Activated gamma-delta T cell (primary cell): ENCODE measurements at regions not wholly inside any gene's neighbourhood (a gene's known extent, or its start where the extent isn't known, plus 50 kb on each side); places are given as distances from the start of the nearest gene placed in this dataset.
"Not testable (repeated sequence)": the region's sequence is repeated elsewhere in the genome, so short reads cannot be mapped to it uniquely, and the experiment has no call there.

ENCODE experiments used
- DNase-seq: peaks from one replicate; lab custom pipeline; 2025; lab: John Stamatoyannopoulos, UW

DNA sequence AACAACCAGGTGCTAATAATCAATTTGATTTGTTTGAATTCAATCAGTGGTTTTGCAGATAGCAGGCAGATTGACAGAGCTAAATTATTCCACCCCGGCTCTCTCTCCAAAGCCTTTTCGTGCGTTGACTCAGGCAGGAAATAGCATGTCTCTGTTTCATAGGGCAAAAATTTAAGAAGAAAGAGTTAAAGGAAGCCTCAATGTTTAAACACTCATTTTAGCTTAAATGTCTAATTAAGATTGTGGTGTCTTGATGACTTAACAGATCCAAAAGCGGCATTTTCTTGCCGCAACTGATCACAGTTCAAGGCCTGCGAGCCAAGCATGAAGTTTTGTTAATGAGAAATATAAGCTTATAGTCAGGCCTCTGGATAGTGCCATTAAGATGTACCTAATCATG is 1051.1 kb upstream of the AUTS2 start:
- no peak for DNase-seq

DNA sequence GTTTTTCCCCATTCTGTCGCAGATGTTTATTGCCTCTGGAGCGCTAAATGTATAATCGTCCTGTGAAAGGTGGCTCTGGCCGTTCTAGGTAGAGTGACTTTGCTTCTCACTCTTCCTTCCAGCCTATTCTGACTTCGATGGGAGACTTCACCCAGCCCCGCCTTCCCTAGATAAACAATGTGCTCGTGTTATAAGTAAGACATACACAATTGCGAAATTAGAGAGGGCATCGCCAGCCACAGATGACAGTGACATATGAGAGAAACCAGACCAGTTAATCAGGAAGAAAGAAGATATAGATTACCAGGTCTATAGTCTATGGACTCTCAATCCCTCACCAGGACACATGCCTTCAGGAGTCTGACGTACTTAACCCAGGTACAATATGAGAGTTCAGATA is 1050.5 kb upstream of the AUTS2 start:
- DNase-seq = no peak

DNA sequence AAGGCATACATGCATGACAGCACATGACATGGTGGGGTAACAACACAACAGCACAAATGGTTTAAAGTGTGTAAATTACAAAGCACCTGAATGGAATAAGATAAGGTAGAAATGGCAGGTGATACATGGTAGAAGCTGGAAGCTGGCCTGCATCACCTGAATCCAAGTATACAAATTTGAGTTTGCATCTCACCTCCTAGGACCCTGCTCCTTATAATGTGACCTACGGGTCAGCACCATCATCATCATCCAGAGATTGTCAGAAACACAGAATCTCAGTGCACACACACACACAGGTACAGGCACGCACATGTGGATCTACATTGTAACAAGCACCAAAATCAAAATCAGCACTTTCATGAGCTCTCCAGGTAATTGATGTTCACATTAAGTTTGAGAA is 1048.2 kb upstream of the AUTS2 start:
- no peak for DNase-seq

DNA sequence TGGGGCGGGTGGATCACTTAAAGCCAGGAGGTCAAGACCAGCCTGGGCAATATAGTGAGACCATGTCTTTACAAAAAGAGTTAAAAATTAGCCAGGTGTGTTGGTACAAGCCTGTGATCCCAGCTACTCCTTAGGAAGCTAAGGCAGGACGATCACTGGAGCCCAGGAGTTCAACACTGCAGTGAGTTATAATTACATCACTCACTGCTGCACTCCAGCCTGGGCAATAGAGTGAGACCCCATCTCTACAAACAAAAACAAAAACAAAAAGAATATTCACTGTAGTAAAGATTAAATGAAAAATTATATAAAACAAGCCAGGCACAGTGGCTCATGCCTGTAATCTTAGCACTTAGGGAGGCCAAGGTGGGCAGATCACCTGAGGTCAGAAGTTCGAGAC is 1047.6 kb upstream of the AUTS2 start:
- no peak for DNase-seq

DNA sequence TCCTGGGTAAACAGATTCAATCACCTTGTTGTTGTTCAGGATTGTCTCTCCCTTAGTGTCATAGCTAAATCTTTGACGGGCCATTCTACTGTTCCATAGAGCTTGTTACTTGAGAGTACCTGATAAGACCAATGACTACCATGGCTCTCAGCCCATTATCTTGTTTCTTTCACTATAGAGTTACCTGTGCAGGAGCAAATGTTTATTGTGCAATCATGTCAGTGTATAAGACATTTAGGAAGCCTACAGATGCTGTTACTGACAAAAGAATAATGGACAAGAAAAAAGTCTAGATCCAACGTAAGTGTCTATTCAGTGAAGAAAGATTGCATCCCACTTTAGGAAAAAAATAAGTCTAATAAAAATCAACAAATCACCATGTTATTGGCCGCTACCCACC is 1041.7 kb upstream of the AUTS2 start:
- DNase-seq = no peak

DNA sequence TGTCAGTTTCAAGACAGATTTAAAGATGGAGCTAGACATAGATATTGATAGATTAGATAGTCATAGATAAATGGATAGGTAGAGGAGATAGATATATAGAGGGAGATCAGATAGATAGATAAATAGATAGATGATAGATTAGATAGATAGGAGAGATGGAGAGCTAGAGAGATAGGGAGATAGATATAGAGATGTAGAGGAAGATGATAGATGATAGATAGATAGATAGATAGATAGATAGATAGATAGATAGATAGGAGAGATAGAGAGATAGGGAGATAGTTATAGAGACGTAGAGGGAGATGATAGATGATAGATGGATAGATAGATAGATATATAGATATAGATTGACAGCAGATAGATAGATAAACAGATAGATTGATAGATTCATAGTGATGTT is 1038.8 kb upstream of the AUTS2 start:
- DNase-seq = no peak

DNA sequence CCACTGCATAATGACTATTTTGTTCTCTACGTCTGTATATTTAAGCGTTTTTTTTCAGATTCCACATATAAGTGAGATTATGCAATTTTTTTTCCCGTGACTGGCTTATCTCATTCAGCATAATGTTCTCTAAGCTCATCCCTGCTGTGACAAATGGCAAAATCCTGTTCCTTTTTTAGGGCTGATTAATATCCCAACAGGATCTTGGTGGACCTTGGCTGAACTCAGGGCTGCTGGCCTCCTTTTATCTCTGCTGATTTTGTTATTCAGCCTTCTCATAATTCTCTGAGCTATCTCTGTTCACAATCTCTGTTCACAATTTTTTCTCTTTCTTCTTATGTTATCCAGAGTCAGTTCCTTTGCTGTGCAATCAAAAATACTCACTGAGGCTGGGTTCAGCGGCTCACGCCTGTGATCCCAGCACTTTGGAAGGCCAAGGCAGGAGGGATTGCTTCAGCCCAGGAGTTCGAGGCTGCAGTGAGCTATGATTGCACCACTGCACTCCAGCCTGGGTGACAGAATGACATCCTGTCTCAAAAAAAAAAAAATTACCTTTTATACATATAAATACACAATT is 1035.9 kb upstream of the AUTS2 start:
- DNase-seq = no peak

DNA sequence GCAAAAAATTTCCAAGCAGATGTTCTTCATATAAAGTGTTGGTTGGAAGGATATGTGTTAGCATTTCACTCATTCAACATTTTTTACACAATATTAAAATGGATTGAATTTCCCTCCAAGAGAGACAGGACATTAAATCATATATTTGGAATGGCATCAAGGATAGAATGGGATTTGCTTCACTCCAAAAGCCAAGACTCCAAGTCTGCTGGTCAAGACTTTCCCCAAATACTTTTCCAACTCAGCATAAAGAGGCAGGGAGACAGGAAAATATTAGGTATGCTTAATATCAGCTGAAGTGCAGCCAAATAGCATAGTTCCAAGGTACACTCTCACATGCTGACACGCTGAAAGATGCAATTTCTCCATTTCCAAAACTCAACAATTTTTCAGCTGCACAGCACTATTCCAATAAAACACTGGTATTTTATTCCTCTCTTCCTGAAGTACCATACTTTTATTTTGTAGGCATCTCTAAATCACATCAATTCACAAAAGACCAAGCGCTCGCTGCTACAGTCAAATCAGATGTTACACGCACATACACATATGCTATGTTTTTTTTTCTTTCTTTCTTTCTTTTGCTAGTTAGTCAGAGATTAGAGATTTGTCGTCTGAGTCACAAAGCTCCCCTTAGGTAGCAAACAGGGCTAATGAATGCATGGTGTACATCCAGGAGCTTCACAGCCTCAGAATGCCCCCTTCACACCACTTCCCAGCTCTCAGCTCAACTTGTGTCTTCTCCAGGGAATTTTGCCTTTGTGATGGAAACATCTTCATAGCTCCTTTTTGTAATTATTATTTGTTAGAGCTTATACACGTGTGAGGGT is 1033.8 kb upstream of the AUTS2 start:
- no peak for DNase-seq

DNA sequence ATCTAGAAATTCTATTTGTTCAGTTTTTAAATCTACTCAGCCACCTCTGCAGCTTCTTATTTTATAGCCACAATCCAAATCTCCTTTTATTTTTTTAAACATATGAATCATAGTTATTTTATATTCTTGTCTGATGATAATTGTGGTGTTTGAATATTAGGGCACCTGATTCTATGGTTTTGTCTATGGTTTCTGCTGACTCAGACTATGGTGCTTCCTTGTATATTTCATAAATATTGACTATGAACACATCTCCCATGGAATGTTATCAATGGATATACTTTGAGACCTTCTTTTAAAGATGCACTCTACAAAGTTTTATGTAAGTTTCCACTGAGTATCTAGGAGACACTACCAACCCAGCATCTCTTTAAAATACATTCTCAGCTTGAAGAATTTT is 1027.0 kb upstream of the AUTS2 start:
- no peak for DNase-seq

DNA sequence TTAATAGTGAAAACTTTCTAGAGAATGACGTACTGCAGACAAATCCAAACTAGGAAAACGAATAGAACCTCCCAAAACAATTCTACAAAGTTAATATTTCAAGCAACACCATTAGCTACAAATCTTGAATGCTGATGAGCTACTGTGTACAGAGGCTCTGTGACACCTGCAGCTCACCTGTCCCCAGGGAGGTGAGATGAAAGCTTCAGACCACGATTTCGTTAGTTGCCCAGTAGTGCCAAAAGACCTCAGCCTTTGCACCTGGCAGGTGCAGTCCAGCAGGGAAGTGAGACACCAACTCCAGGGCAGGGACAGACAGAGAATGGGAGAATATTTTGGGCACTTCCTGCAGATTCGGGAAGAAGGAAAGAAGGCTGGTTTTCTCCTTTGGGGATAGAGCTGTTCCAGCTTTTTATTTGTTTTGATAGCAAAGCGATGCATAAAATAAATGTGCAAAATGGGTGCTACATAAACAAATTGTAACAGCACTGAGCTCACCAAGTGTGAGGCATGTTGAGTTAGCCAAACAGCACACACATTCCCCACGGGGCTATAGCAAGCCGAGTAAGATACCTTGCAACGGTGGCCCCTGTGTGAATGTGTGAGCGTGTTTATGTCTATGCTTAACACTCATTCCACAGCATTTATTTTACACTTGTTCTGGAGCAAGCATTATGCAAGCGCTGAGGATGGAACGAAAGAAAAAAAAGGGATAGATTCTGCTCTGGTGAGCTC is 1024.8 kb upstream of the AUTS2 start:
- no peak for DNase-seq

DNA sequence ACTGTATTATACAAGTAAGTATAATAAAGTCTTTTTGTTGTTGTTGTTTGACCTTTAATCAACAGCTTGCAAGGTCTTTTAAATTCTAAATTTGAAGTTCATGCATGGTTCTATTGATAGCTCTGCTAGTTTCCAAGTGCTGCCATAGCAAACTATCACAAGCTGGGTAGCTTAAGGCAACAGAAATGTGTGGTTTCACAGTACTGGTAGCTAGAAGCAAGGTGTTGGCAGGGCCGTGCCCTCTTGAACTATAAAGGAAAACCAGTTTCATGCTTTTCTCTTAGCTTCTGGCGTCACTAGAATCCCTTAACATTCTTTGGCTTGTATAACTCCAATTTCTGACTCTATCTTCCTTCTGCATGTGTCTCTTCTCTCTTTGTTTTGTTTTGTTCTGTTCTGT is 1021.9 kb upstream of the AUTS2 start:
- no peak for DNase-seq

DNA sequence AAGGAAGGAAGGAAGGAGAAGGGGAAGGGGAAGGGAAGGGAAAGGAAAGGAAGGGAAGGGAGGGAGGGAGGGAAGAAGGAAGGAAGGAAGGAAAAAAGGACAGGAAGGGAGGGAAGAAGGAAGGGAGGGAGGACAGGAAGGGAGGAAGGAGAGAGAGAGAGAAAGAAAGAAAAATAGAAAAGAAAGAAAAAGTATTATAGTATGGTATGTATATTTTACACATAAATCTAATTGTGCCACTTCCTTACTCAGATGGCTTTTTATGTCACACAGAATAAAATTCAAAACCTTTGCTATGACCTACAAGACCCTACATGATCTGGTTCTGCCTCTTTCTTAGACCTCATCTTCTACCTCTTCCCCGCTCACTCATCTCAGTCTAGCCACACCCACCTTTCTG is 1016.9 kb upstream of the AUTS2 start:
- DNase-seq = no peak

DNA sequence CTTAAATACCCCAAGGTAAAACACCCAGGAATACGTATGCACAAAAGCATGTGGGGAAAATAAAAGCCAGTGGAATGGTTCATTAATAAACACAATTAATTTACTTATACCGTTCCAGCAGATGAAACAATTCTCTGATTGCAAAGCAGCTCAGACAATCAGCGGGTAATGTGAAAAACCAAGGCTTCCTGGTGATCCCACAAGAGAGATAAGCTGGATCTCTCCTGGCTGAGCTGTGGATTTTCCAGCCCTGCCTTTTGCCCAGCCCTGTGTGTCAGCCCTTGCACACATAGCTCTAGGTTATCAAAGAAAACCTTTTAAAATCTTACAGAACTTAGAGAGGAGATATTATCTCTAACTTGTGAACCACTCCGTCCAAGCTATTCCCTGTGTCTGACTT is 1010.7 kb upstream of the AUTS2 start:
- no peak for DNase-seq

DNA sequence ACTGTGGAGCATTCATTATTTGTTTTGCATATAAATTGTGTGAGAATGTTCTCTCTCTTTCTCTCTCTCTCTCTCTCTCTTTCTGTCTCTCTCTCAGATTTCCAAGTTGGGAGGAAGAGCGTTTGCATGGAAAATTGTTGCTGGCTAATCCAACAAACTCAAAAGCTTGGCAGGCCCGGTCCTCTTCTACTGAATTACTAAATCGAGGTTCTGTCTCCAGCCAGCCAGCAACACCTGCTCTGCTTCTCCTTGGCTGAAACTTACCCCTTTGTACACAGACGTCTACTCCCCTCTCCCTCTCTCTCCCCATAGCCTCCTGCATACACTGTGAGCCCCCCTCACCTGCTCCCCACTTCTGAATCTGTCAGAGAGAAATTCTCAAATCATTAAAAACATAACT is 996.4 kb upstream of the AUTS2 start:
- DNase-seq = no peak

DNA sequence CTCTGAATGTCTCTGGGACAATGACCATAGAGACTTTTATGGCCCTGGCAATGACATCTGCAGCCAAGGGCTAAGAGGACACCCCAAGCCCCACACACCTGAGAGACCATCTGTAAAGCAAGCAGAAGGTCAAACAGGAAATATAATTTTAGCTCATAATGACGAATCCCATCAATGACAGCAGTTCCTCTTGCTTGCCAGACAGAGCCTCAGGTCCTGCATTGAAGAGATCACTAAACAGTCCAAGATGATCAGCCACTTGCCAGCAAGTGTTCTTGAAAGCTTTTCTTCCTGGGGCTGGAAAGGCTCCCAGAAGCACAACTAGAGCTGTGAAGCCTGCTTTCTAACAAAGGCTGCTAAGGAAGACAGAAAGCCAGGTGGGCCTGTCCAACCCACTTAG is 993.7 kb upstream of the AUTS2 start:
- no peak for DNase-seq

DNA sequence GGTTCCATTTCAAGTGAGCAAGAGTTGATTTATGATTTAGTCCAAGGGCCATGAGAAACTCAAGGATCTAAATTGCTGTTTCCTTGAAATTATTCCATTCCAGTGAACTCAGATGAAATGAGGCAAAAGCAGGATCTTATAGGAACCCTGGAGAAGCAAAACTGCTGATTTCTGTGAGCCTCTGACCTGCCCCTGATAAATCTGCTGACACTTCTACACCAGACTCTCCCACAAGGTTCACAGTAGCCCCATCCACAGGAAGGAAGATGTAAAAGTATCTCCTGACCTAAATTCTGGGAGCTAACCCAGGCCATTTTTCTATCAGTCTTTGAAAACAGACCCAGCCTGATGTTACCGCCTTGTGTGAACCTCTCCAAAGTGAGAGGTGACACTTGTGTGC is 987.6 kb upstream of the AUTS2 start:
- no peak for DNase-seq

DNA sequence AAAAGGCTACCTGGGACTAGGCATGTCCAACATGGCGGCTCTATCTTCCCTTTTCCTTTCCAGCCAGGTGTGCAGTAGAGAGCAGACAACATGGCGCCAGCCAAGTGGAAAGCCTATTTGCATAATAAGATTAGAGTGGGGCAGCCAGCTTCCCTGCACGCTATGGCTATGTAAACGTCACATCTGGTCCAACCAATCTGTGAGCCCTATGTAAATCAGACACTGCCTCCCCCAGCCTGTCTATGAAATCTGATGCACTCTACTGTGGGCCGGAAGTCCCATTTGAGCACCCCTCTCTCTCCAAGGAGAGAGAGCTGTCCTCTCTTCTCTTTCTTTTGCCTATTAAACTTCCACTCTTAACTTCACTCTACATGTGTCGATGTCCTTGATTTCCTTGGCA is 984.9 kb upstream of the AUTS2 start:
- no peak for DNase-seq

DNA sequence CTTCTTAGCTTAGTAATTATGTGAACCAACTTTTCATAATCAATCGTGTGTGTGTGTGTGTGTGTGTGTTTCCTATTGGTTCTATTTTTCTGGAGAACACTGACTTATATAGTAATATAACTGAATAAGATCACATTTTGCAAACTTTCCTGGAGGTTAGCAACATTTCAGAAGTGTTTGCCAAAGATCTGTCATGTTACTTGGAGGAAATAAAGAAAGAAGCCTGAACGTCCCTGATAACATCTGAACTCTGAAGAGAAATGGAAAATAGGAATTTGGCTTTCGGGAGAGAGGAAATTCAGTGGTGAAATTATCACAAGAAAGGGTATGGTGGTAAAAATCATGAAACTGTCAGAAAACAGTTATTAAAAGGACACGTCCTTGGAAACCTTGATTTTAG is 984.4 kb upstream of the AUTS2 start:
- no peak for DNase-seq

DNA sequence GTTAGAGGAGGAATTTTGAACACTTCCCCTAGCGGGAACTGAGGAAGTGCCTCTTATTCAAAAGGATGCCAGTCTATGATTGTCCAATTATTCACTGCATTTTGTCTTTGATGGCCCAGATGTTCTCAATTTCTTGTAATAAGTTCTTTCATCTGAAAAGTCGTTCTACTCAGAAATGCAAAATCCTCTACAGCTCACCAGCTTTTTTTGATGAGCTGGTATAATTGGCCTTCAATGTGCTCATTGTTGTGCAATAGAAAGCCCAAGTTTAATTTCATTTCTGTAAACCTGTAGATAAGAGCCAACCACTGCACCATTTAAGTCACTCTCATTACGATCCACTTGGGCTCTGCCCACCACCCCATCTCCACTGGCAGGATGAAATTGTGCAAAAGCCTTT is 978.7 kb upstream of the AUTS2 start:
- no peak for DNase-seq

DNA sequence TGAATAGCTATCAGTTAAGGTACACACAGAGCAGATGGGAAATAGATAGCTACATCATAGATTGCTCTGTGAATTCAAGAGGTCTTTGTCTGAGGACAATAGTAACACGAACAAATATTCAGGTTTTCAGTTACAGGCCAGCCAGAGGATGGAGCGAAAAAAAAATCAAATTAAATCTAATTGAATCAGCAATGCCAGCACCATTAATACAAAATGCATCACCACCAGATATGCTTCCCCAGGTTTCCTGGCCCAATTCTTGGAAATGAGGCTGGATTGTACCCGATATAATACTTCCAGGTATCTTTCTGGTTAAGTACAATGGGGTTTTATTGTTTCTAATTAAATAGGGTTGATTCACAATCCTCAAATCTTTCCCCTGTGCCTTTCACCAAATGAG is 975.8 kb upstream of the AUTS2 start:
- DNase-seq = no peak

DNA sequence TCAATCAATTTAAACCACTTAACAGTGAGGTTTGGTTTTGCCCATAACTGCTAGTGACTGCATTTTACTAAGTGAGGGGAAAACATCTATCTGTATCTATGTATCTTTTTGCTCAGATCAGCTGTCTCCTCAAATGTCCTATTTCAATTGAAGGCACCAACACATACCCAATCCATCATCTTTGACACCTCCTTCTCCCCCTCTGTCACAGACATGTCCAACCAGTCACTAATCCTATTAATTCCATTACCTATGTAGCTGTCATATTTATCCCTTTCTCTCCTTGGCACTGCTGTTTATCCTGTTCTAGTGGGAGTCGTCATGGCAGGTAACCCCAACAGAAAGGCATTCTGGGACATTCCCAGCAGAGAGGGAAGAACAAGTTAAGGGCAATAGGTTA is 975.2 kb upstream of the AUTS2 start:
- no peak for DNase-seq

DNA sequence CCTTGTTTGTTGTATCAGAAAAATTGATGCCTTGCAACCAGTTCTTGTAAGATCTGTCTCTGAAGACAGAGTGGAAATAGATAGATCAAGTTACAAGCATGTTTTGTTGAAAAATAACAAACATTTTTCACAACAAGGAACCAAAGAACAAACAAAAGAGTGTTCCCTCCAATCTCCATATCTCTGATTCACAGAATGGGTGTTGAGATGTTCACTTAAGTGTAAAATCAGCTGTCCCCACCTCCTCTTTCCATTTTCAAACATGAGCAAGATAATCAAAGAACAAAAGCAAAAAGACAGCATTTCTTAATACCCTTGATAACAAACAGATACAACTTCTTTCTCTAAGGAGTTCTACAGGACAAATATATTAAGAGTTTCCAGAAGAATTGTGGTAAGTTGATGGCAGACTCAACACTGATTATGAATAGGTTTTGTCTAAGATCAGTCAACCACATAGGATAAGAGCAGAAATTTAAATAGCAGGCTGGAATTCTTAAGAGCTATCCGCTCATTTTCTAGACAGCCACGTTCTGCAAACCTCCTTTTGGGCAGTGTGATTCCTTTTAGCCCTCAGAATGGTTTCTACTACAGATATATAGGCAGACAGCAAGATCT is 970.9 kb upstream of the AUTS2 start:
- no peak for DNase-seq

DNA sequence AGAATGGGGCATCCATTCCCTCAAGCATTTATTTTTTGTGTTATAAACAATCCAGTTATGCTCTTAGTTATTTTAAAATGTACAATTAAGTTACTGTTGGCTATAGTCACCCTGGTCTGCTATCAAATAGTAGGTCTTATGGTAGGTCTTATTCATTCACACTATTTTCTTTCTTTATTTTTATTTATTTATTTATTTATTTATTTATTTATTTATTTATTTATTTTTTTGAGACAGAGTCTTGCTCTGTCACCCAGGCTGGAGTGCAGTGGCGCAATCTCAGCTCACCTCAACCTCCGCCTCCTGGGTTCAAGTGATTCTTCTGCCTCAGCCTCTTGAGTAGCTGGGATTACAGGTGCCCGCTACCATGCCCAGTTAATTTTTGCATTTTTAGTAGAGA is 967.4 kb upstream of the AUTS2 start:
- DNase-seq = not testable (repeated sequence)
